HEK293T (cell line): ENCODE measurements at regions not wholly inside any gene's neighbourhood (a gene's known extent, or its start where the extent isn't known, plus 50 kb on each side); places are given as distances from the start of the nearest gene placed in this dataset.

Experiments used
- ELF4 ChIP-seq: fragments of 450-650 bp; IDR thresholded peaks from 2 replicates; pipeline ENCODE4 v1.6.1; 2017; ENCODE audit warnings: antibody characterized with exemption
- SUZ12 ChIP-seq: fragments of 450-650 bp; IDR thresholded peaks from 2 replicates; pipeline ENCODE4 v1.6.1; 2016; ENCODE audit warnings: mild to moderate bottlenecking
- TF ChIP-seq, protein P1 (sequence below): fragments of 450-650 bp; IDR thresholded peaks from 2 replicates; pipeline ENCODE4 v1.6.1; 2016

DNA sequence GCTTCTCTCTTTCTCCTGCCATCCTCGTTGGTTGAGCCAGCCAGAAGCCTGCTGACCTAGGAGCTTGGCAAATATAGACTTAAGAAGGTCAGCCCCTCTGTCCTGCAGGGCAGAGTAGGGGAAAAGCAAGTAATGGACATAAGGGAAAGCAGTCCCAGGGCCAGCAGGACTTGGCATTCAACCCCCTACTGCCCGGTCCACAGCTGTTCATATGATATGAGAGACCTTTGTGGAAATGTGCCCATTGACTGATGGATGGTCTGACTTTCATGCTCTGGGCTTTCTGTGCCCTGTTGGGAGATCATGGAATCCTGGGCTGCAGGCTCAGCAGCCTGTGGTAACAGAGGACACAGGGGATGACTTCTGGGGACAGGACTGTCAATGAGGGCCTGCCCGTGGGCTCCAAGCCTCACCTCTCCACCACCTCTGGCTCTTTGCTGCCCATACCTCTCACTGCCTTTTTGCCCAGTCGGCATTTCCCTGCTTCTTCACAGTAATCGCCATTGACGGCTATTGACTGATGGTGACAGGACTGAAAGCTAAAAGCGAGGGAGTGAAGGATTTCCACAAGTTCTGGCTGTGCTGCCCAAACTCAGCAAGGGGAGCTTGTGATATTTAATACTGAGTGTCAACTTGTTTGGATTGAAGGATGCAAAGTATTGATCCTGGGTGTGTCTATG is 60.0 kb upstream of the NMNAT3 start:
- TF ChIP-seq ELF4 (no peak), SUZ12 (no peak)
- TF ChIP-seq, protein P1, sequence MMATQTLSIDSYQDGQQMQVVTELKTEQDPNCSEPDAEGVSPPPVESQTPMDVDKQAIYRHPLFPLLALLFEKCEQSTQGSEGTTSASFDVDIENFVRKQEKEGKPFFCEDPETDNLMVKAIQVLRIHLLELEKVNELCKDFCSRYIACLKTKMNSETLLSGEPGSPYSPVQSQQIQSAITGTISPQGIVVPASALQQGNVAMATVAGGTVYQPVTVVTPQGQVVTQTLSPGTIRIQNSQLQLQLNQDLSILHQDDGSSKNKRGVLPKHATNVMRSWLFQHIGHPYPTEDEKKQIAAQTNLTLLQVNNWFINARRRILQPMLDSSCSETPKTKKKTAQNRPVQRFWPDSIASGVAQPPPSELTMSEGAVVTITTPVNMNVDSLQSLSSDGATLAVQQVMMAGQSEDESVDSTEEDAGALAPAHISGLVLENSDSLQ, result no peak
